ENCODE measurements at regions not wholly inside any gene's neighbourhood (a gene's known extent, or its start where the extent isn't known, plus 50 kb on each side); places are given as distances from the start of the nearest gene placed in this dataset.

GRCh38 chr1:192879406-192879805, 70.6 kb downstream of the RGS2 start:
- no peak overlapping the region for H3K27ac Mint-ChIP-seq
- no peaks in the 10 kb centered on the region for H3K27me3 Mint-ChIP-seq (ENCODE audit: low read depth)
- peaks cover 5% of the 10 kb centered on the region for H3K9me3 Mint-ChIP-seq
- ATAC-seq (peak; percentile 34; the same call in 1 of the 2 replicates), DNase-seq (ENCODE audit: low spot score) (no peak)
- no peak for TF ChIP-seq SP1 (CRISPR knock-in tag; conservative IDR thresholded peaks at IDR 0.05)
- no peak for TF ChIP-seq RORB (CRISPR knock-in tag; IDR thresholded peaks at IDR 0.05)
- no peak for TF ChIP-seq SMAD3 (CRISPR knock-in tag; IDR thresholded peaks at IDR 0.05; ENCODE audit: borderline replicate concordance)
- no peak for TF ChIP-seq GRHL2 (CRISPR knock-in tag; IDR thresholded peaks at IDR 0.05; ENCODE audit: insufficient replicate concordance, severe bottlenecking)
- no peak for TF ChIP-seq ELF4 (CRISPR knock-in tag; IDR thresholded peaks at IDR 0.05; ENCODE audit: low read depth)
- TF ChIP-seq ARID4B (CRISPR knock-in tag; IDR thresholded peaks at IDR 0.05; ENCODE audit: borderline replicate concordance): no peak
- no peaks in the 10 kb centered on the region for H3K36me3 Mint-ChIP-seq
- CTCF ChIA-PET: no interaction called here
- POLR2A ChIA-PET: no interaction called here
- no peak overlapping the region for H3K4me3 Mint-ChIP-seq
- H3K4me1 Mint-ChIP-seq: no peaks in the 10 kb centered on the region

GRCh38 chr1:192880231-192880630, 71.4 kb downstream of the RGS2 start:
- H3K27me3 Mint-ChIP-seq (ENCODE audit: low read depth): no peaks in the 10 kb centered on the region
- no peaks in the 10 kb centered on the region for H3K4me1 Mint-ChIP-seq
- no peak overlapping the region for H3K27ac Mint-ChIP-seq
- no peak for ATAC-seq
- peaks cover 5% of the 10 kb centered on the region for H3K9me3 Mint-ChIP-seq
- H3K36me3 Mint-ChIP-seq: no peaks in the 10 kb centered on the region
- ChIA-PET POLR2A (no interaction called here), CTCF (no interaction called here)
- TF ChIP-seq MLX (CRISPR knock-in tag; IDR thresholded peaks at IDR 0.05): no peak
- no peak for TF ChIP-seq ZBTB21 (CRISPR knock-in tag; IDR thresholded peaks at IDR 0.05; ENCODE audit: borderline replicate concordance)
- TF ChIP-seq ZNF121 (CRISPR knock-in tag; IDR thresholded peaks at IDR 0.05): no peak
- no peak for TF ChIP-seq PREB (CRISPR knock-in tag; IDR thresholded peaks at IDR 0.05; ENCODE audit: borderline replicate concordance)
- no peak for TF ChIP-seq JAZF1 (CRISPR knock-in tag; IDR thresholded peaks at IDR 0.05)
- no peak for TF ChIP-seq ATF6 (CRISPR knock-in tag; IDR thresholded peaks at IDR 0.05)
- TF ChIP-seq ZNF219 (CRISPR knock-in tag; IDR thresholded peaks at IDR 0.05; ENCODE audit: borderline replicate concordance): no peak
- DNase-seq (ENCODE audit: low spot score): no peak
- no peak overlapping the region for H3K4me3 Mint-ChIP-seq

- POLR2A ChIA-PET: no interaction called here
- CTCF ChIA-PET: no interaction called here
- no peak overlapping the region for H3K27ac Mint-ChIP-seq
- no peak for DNase-seq (ENCODE audit: low spot score)
- H3K4me3 Mint-ChIP-seq: no peak overlapping the region
- peaks cover 28% of the 10 kb centered on the region for H3K9me3 Mint-ChIP-seq
- ATAC-seq: no peak
- H3K4me1 Mint-ChIP-seq: peaks cover 20% of the 10 kb centered on the region
- peaks cover 9% of the 10 kb centered on the region for H3K36me3 Mint-ChIP-seq
- H3K27me3 Mint-ChIP-seq (ENCODE audit: low read depth): no peaks in the 10 kb centered on the region
- TF ChIP-seq PRDM15 (CRISPR knock-in tag; IDR thresholded peaks at IDR 0.05) (no peak), ATF3 (CRISPR knock-in tag; conservative IDR thresholded peaks at IDR 0.05) (no peak), ERG (CRISPR knock-in tag; IDR thresholded peaks at IDR 0.05) (no peak), FOXK1 (CRISPR knock-in tag; IDR thresholded peaks at IDR 0.05) (no peak), PREB (CRISPR knock-in tag; IDR thresholded peaks at IDR 0.05; ENCODE audit: borderline replicate concordance) (no peak), SOX15 (CRISPR knock-in tag; IDR thresholded peaks at IDR 0.05) (no peak)
These were observed 75.4 kb downstream of the RGS2 start for GRCh38 chr1:192884241-192884640.

All from WTC11 (cell line).